ENCODE measurements at regions not wholly inside any gene's neighbourhood (a gene's known extent, or its start where the extent isn't known, plus 50 kb on each side); places are given as distances from the start of the nearest gene placed in this dataset.

GRCh38 chr15:62452667-62453066, 287.6 kb upstream of the C2CD4B start:
- no peak for TF ChIP-seq CTCF (IDR thresholded peaks at IDR 0.05; ENCODE audit: insufficient read depth, low read length, poor library complexity, severe bottlenecking)
- H3K4me3 ChIP-seq (ENCODE audit: low read depth, low read length): no peak overlapping the region
- H3K27me3 ChIP-seq (ENCODE audit: control insufficient read depth, insufficient read depth, low read length): no peaks in the 10 kb centered on the region
- H3K36me3 ChIP-seq (ENCODE audit: control insufficient read depth, insufficient read depth, low read length): no peaks in the 10 kb centered on the region
- no peak for DNase-seq (ENCODE audit: low read depth)

GRCh38 chr15:62453375-62453774, 288.3 kb upstream of the C2CD4B start:
- no peak overlapping the region for H3K4me3 ChIP-seq (ENCODE audit: low read depth, low read length)
- H3K27me3 ChIP-seq (ENCODE audit: control insufficient read depth, insufficient read depth, low read length): no peaks in the 10 kb centered on the region
- TF ChIP-seq CTCF (IDR thresholded peaks at IDR 0.05; ENCODE audit: insufficient read depth, low read length, poor library complexity, severe bottlenecking): no peak
- no peaks in the 10 kb centered on the region for H3K36me3 ChIP-seq (ENCODE audit: control insufficient read depth, insufficient read depth, low read length)
- DNase-seq (ENCODE audit: low read depth): no peak

- no peaks in the 10 kb centered on the region for H3K27me3 ChIP-seq (ENCODE audit: control insufficient read depth, insufficient read depth, low read length)
- DNase-seq (ENCODE audit: low read depth): no peak
- TF ChIP-seq CTCF (IDR thresholded peaks at IDR 0.05; ENCODE audit: insufficient read depth, low read length, poor library complexity, severe bottlenecking): no peak
- H3K36me3 ChIP-seq (ENCODE audit: control insufficient read depth, insufficient read depth, low read length): no peaks in the 10 kb centered on the region
- no peak overlapping the region for H3K4me3 ChIP-seq (ENCODE audit: low read depth, low read length)
Observed at GRCh38 chr15:62453981-62454380, 288.9 kb upstream of the C2CD4B start.

GRCh38 chr15:62454567-62455172, 289.6 kb upstream of the C2CD4B start:
- no peak for DNase-seq (ENCODE audit: low read depth)
- no peaks in the 10 kb centered on the region for H3K27me3 ChIP-seq (ENCODE audit: control insufficient read depth, insufficient read depth, low read length)
- TF ChIP-seq CTCF (IDR thresholded peaks at IDR 0.05; ENCODE audit: insufficient read depth, low read length, poor library complexity, severe bottlenecking): no peak
- no peak overlapping the region for H3K4me3 ChIP-seq (ENCODE audit: low read depth, low read length)
- no peaks in the 10 kb centered on the region for H3K36me3 ChIP-seq (ENCODE audit: control insufficient read depth, insufficient read depth, low read length)

- Histone ChIP-seq H3K4me3 (ENCODE audit: low read depth, low read length) (no peak overlapping the region), H3K36me3 (ENCODE audit: control insufficient read depth, insufficient read depth, low read length) (no peaks in the 10 kb centered on the region), H3K27me3 (ENCODE audit: control insufficient read depth, insufficient read depth, low read length) (no peaks in the 10 kb centered on the region)
- DNase-seq (ENCODE audit: low read depth): no peak
- TF ChIP-seq CTCF (IDR thresholded peaks at IDR 0.05; ENCODE audit: insufficient read depth, low read length, poor library complexity, severe bottlenecking): no peak
Observed at GRCh38 chr15:62455441-62455921, 290.4 kb upstream of the C2CD4B start.

Measured in kidney epithelial cell (primary cell).